K562 (cell line): ENCODE measurements at regions not wholly inside any gene's neighbourhood (a gene's known extent, or its start where the extent isn't known, plus 50 kb on each side); places are given as distances from the start of the nearest gene placed in this dataset.
"Not testable (repeated sequence)": the region's sequence is repeated elsewhere in the genome, so short reads cannot be mapped to it uniquely, and the experiment has no call there.

Source experiments
- ATAC-seq: fragments of 200-7000 bp; cut with Tn5 transposase; 3 replicates; pipeline ENCODE4 v1.9.1; 2020; ENCODE audit warnings: moderate library complexity
- BruUV-seq: library from RNA; stranded (reverse); fragments of 400-500 nt; replicated peaks from 2 replicates; lab custom pipeline; 2021; lab: Mats Ljungman, UMichigan
- CTCF ChIA-PET: fragments of 300-600 bp; formaldehyde crosslinking; extraction: SDS; loops from one replicate; lab custom pipeline; 2021; ENCODE audit warnings: low intra/inter-chr PET ratio; lab: Yijun Ruan, JAX
- POLR2A ChIA-PET: fragments of 300-600, 350-650 bp; sonication (Branson Sonifier 250); formaldehyde crosslinking; extraction: SDS; loops from one replicate; lab custom pipeline; 2021; ENCODE audit warnings: antibody characterized with exemption, inconsistent platforms; lab: Yijun Ruan, JAX
- DNase-seq, 4 experiments: peaks; one replicate each; pipeline versions ENCODE4 v3.0.0 to v3.0.0-alpha.2; 2011 to 2018; ENCODE audit warnings: low spot score in 3 of 4, mixed read lengths in 3 of 4; ENCODE audit errors: extremely low read depth in 1 of 4
- FAIRE-seq: peaks from 2 replicates; lab custom pipeline; 2011; peaks lifted over from hg19 to GRCh38; lab: Jason Lieb, UNC
- H2AFZ ChIP-seq: 2 replicates; pipeline ENCODE4 v1.6.0; 2011; ENCODE audit warnings: low read depth, low read length, control low read depth, inconsistent platforms
- H3K27ac ChIP-seq: fragments of 200-600 bp; 3 replicates; pipeline ENCODE4 v1.8.0; 2011; ENCODE audit warnings: low read depth, mild to moderate bottlenecking, control low read depth, inconsistent platforms, low read length, moderate library complexity, mixed read lengths; ENCODE audit errors: extremely low read depth
- H3K27me3 ChIP-seq, 2 experiments: fragments of 300-600 bp in 1 of 2; 2 replicates in 1 of 2; 3 replicates in 1 of 2; pipeline versions ENCODE4 v1.6.0 to v1.8.0; 2011; ENCODE audit warnings: inconsistent platforms in 2 of 2, low read length in 2 of 2, mild to moderate bottlenecking in 1 of 2, mixed read lengths in 1 of 2, moderate library complexity in 1 of 2; ENCODE audit not compliant: control insufficient read depth in 2 of 2, insufficient read depth in 2 of 2
- H3K36me3 ChIP-seq: fragments of 300-600 bp; 3 replicates; pipeline ENCODE4 v1.8.0; 2011; ENCODE audit warnings: mild to moderate bottlenecking, low read length, inconsistent platforms; ENCODE audit not compliant: control insufficient read depth, insufficient read depth
- H3K4me1 ChIP-seq, 2 experiments: fragments of 200-600 bp in 1 of 2; replicated peaks in 1 of 2; 2 replicates in 1 of 2; 3 replicates in 1 of 2; pipeline versions ENCODE4 v1.5.1 to v1.8.0; 2011; ENCODE audit warnings: inconsistent platforms in 2 of 2, low read length in 2 of 2, mild to moderate bottlenecking in 1 of 2, mixed read lengths in 1 of 2, moderate library complexity in 1 of 2; ENCODE audit not compliant: control insufficient read depth in 2 of 2, insufficient read depth in 2 of 2
- H3K4me2 ChIP-seq: 2 replicates; pipeline ENCODE4 v1.6.1; 2011; ENCODE audit warnings: low read length, control low read depth, inconsistent platforms, mixed read lengths; ENCODE audit not compliant: insufficient read depth
- H3K4me3 ChIP-seq: fragments of 200-600 bp; sonication (generic), shearing (Covaris generic); 2 replicates; pipeline ENCODE4 v1.5.1; 2016; ENCODE audit warnings: control low read depth, inconsistent platforms
- H3K79me2 ChIP-seq: fragments of 200-600 bp; 3 replicates; pipeline ENCODE4 v1.8.0; 2011; ENCODE audit warnings: low read length, inconsistent platforms; ENCODE audit not compliant: control insufficient read depth, insufficient read depth
- H3K9ac ChIP-seq, 2 experiments: 2 replicates each; pipeline versions ENCODE4 v1.6.0 to v1.6.1; 2011; ENCODE audit warnings: low read depth in 2 of 2, low read length in 2 of 2, control low read depth in 1 of 2, inconsistent platforms in 1 of 2, mild to moderate bottlenecking in 1 of 2, mixed read lengths in 1 of 2; ENCODE audit not compliant: insufficient read depth in 1 of 2
- H3K9me1 ChIP-seq: one replicate; pipeline ENCODE4 v1.6.0; 2011; ENCODE audit warnings: inconsistent platforms, mild to moderate bottlenecking, low read length, moderate library complexity; ENCODE audit not compliant: control insufficient read depth, insufficient read depth
- H3K9me3 ChIP-seq: replicated peaks from 2 replicates; pipeline ENCODE4 v1.5.1; 2011; ENCODE audit warnings: low read depth, low read length, inconsistent platforms; ENCODE audit not compliant: control insufficient read depth, insufficient read depth
- H4K20me1 ChIP-seq: replicated peaks from 2 replicates; pipeline ENCODE4 v1.6.1; 2011; ENCODE audit warnings: low read length, inconsistent platforms, mixed read lengths; ENCODE audit not compliant: control insufficient read depth, insufficient read depth
- FOXK1 ChIP-seq: sonication (generic); formaldehyde crosslinking; IDR thresholded peaks from 2 replicates; pipeline ENCODE4 v1.8.0; 2022; ENCODE audit warnings: missing genetic modification reagents, mild to moderate bottlenecking, borderline replicate concordance
- KDM4B ChIP-seq, 2 experiments: fragments of 450-650 bp in 1 of 2; sonication (generic) in 1 of 2; IDR thresholded peaks; 2 replicates each; pipeline ENCODE4 v1.6.1; 2016 to 2017; ENCODE audit warnings: borderline replicate concordance in 2 of 2, antibody characterized with exemption in 1 of 2, low read depth in 1 of 2, mild to moderate bottlenecking in 1 of 2
- NCOA1 ChIP-seq: fragments of 450-650 bp; IDR thresholded peaks from 2 replicates; pipeline ENCODE4 v1.6.1; 2016; ENCODE audit warnings: low read depth
- PHB ChIP-seq: fragments of 250-450 bp; sonication (Bioruptor Pico); IDR thresholded peaks from 2 replicates; pipeline ENCODE4 v1.5.0; 2021
- POLR2AphosphoS5 ChIP-seq: IDR thresholded peaks from 2 replicates; pipeline ENCODE4 v1.6.1; 2011; ENCODE audit warnings: mild to moderate bottlenecking, low read depth, low read length, moderate library complexity; ENCODE audit not compliant: control insufficient read depth, insufficient read depth
- WGBS: fragments of 100-300 bp; shearing (Covaris generic); methylation state at CpG from one replicate; pipeline ENCODE4 v1.1.6; 2016; ENCODE audit warnings: low coverage, mixed read lengths; ENCODE audit not compliant: insufficient coverage; ENCODE audit errors: missing lambda C conversion rate; 5-methylcytosine and 5-hydroxymethylcytosine counted together
- in situ Hi-C: fragments of 300-500 bp; cut with MboI; formaldehyde crosslinking; loops from 4 replicates; pipeline ENCODE4 v1.15.0; 2018; ENCODE audit warnings: inconsistent platforms, mixed read lengths
- intact Hi-C: fragments of 100-400 bp; cut with micrococcal nuclease; formaldehyde crosslinking; loops from 2 replicates; pipeline ENCODE4 v1.14.2; 2022
- TF ChIP-seq, protein P1 (sequence below): IDR thresholded peaks from 3 replicates; pipeline ENCODE4 v1.6.1; 2011; ENCODE audit warnings: borderline replicate concordance, mild to moderate bottlenecking; ENCODE audit not compliant: insufficient read length, insufficient read depth
- TF ChIP-seq, protein P2 (sequence below): fragments of 450-650 bp; IDR thresholded peaks from 2 replicates; pipeline ENCODE4 v1.6.1; 2014; ENCODE audit warnings: low read depth, mild to moderate bottlenecking, moderate library complexity, borderline replicate concordance

DNA sequence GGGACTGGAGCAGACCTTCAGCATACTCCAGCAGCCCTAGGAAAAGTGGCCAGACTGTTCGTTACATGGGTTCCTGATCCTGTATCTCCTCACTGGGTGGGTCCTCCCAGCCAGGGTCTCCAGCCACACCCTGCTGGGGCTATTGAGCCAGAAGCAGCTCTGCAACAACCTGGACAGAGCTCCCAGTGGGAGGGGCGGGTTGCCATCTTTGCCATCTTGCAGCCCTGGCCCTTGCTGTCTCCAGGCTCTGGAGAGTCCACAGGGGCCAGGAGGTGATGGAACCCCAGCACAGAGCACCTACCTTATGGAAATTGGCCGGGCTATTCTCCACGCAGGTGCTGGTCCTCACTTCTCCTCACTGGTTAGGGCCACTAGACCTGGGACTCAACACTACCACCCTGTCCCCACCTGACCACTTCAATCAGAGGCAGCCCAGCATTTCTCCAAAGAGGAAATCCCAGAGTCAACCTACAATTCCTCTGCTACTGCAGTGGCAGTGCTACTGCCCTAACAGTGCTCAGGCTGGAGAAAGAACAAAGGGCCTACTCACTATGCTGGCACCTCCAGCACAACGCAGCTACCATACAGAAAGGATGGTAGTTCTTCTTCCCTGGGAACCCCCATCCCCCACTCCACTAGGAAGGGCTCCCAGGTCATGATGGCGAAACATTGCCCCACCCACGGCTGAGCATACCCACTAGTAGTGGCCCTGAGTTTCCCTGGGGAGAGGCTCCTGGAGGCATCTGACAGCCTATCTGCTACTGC, 290.2 kb upstream of the NCAM1 start:
- FAIRE-seq (no peak), DNase-seq (no peak), ATAC-seq (no peak)
- no peak overlapping the region for H3K27ac ChIP-seq
- WGBS, result 0% methylated on average over 7 of the region's 7 CpGs
- no peaks in the 10 kb centered on the region for H3K9me3 ChIP-seq
- H3K4me3 ChIP-seq, result no peak overlapping the region
- H3K4me1 ChIP-seq, result no peaks in the 10 kb centered on the region
- no peak overlapping the region for H2AFZ ChIP-seq
- in situ Hi-C loops (no loop called here), intact Hi-C loops (no loop called here)
- H3K27me3 ChIP-seq, result no peaks in the 10 kb centered on the region; a peak in 1 of 5 replicates
- no peak overlapping the region for H3K4me2 ChIP-seq
- ChIA-PET CTCF (no interaction called here), POLR2A (interaction anchor here (0.8 kb wide), 1 partner anchor 11 kb away, joined by 4 read pairs; no protein-coding TSS in a partner anchor)
- H3K9me1 ChIP-seq, result no peaks in the 10 kb centered on the region
- BruUV-seq, result no TSS peak
- TF ChIP-seq PHB (CRISPR knock-in tag) (no peak), FOXK1 (CRISPR knock-in tag) (no peak), NCOA1 (no peak), POLR2AphosphoS5 (no peak), KDM4B (IDR thresholded peaks at IDR 0.05; ENCODE audit: borderline replicate concordance in 2 of 2, low read depth in 1 of 2) (no peak)
- TF ChIP-seq, protein P1, sequence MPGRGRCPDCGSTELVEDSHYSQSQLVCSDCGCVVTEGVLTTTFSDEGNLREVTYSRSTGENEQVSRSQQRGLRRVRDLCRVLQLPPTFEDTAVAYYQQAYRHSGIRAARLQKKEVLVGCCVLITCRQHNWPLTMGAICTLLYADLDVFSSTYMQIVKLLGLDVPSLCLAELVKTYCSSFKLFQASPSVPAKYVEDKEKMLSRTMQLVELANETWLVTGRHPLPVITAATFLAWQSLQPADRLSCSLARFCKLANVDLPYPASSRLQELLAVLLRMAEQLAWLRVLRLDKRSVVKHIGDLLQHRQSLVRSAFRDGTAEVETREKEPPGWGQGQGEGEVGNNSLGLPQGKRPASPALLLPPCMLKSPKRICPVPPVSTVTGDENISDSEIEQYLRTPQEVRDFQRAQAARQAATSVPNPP, result no peak
- TF ChIP-seq, protein P2, sequence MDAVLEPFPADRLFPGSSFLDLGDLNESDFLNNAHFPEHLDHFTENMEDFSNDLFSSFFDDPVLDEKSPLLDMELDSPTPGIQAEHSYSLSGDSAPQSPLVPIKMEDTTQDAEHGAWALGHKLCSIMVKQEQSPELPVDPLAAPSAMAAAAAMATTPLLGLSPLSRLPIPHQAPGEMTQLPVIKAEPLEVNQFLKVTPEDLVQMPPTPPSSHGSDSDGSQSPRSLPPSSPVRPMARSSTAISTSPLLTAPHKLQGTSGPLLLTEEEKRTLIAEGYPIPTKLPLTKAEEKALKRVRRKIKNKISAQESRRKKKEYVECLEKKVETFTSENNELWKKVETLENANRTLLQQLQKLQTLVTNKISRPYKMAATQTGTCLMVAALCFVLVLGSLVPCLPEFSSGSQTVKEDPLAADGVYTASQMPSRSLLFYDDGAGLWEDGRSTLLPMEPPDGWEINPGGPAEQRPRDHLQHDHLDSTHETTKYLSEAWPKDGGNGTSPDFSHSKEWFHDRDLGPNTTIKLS, result no peak
- no peaks in the 10 kb centered on the region for H3K36me3 ChIP-seq
- no peaks in the 10 kb centered on the region for H3K79me2 ChIP-seq
- H4K20me1 ChIP-seq, result no peaks in the 10 kb centered on the region
- H3K9ac ChIP-seq, result no peak overlapping the region

DNA sequence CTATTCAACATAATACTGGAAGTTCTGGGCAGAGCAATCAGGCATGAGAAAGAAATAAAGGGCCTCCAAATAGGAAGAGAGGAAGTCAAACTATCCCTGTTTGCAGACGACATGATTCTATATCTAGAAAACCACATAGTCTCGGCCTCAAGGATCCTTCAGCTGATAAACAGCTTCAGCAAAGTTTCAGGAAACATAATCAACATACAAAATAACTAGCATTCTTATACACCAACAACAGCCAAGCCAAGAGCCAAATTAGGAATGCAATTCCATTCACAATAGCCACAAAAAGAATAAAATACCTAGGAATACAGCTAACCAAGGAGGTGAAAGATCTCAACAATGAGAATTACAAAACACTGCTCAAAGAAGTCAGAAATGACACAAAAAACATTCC, 287.8 kb upstream of the NCAM1 start:
- H3K9me1 ChIP-seq, FAIRE-seq, H3K4me3 ChIP-seq, intact Hi-C loops, H3K4me1 ChIP-seq, ATAC-seq, H3K79me2 ChIP-seq, H4K20me1 ChIP-seq, H3K9ac ChIP-seq, H3K27me3 ChIP-seq, POLR2A ChIA-PET, H3K9me3 ChIP-seq, DNase-seq, BruUV-seq, H3K27ac ChIP-seq, in situ Hi-C loops, H2AFZ ChIP-seq, CTCF ChIA-PET, H3K4me2 ChIP-seq, H3K36me3 ChIP-seq: not testable (repeated sequence)
- 0% methylated on average over 2 of the region's 2 CpGs for WGBS
